ENCODE measurements at regions not wholly inside any gene's neighbourhood (a gene's known extent, or its start where the extent isn't known, plus 50 kb on each side); places are given as distances from the start of the nearest gene placed in this dataset.

GRCh38 chr12:127667131-127667685 is 599.8 kb upstream of the TMEM132C start:
- no peak overlapping the region for H3K4me3 ChIP-seq
- H3F3A ChIP-seq (ENCODE audit: low read depth) = no peaks in the 10 kb centered on the region
- Mint-ChIP-seq H3K36me3 (no peaks in the 10 kb centered on the region), H3K27me3 (ENCODE audit: insufficient read depth, low read depth) (peaks cover 3% of the 10 kb centered on the region), H3K27ac (no peak overlapping the region), H3K4me1 (no peaks in the 10 kb centered on the region), H3K4me3 (no peak overlapping the region), H3K9me3 (no peaks in the 10 kb centered on the region)
- no peaks in the 10 kb centered on the region for H3K9me3 ChIP-seq (ENCODE audit: low read depth)
- no peak overlapping the region for H3K9ac ChIP-seq
- H3K27me3 ChIP-seq = no peaks in the 10 kb centered on the region
- H3K36me3 ChIP-seq = no peaks in the 10 kb centered on the region
- no peaks in the 10 kb centered on the region for H4K20me1 ChIP-seq (ENCODE audit: low read depth)
- H3K79me2 ChIP-seq (ENCODE audit: low read depth) = no peaks in the 10 kb centered on the region
- no peak overlapping the region for H2AFZ ChIP-seq (replicated peaks)
- no peak for DNase-seq (ENCODE audit: low spot score)
- no peak overlapping the region for H3K4me2 ChIP-seq
- H3K4me1 ChIP-seq = no peaks in the 10 kb centered on the region
- no peak overlapping the region for H3K27ac ChIP-seq
- no peak for TF ChIP-seq EZH2 (IDR thresholded peaks at IDR 0.05)
- TF ChIP-seq CTCF (IDR thresholded peaks at IDR 0.05) = no peak
- TF ChIP-seq EZH2phosphoT487 (IDR thresholded peaks at IDR 0.05) = no peak

- Histone ChIP-seq H3K9ac (no peak overlapping the region), H3K27ac (no peak overlapping the region), H3K9me3 (ENCODE audit: low read depth) (no peaks in the 10 kb centered on the region), H4K20me1 (ENCODE audit: low read depth) (no peaks in the 10 kb centered on the region), H3F3A (ENCODE audit: low read depth) (no peaks in the 10 kb centered on the region), H3K79me2 (ENCODE audit: low read depth) (no peaks in the 10 kb centered on the region), H2AFZ (replicated peaks) (no peak overlapping the region), H3K4me2 (no peak overlapping the region), H3K36me3 (no peaks in the 10 kb centered on the region), H3K27me3 (no peaks in the 10 kb centered on the region), H3K4me1 (no peaks in the 10 kb centered on the region), H3K4me3 (no peak overlapping the region)
- Mint-ChIP-seq H3K4me1 (no peaks in the 10 kb centered on the region), H3K27me3 (ENCODE audit: insufficient read depth, low read depth) (peaks cover 4% of the 10 kb centered on the region), H3K4me3 (no peak overlapping the region), H3K27ac (no peak overlapping the region), H3K9me3 (no peaks in the 10 kb centered on the region), H3K36me3 (no peaks in the 10 kb centered on the region)
- DNase-seq (ENCODE audit: low spot score) = no peak
- TF ChIP-seq CTCF (IDR thresholded peaks at IDR 0.05) (no peak), EZH2phosphoT487 (IDR thresholded peaks at IDR 0.05) (no peak), EZH2 (IDR thresholded peaks at IDR 0.05) (no peak)
These were observed 596.7 kb upstream of the TMEM132C start for GRCh38 chr12:127670294-127670693.

- Histone ChIP-seq H2AFZ (replicated peaks) (no peak overlapping the region), H4K20me1 (ENCODE audit: low read depth) (no peaks in the 10 kb centered on the region), H3K4me2 (no peak overlapping the region), H3K4me3 (no peak overlapping the region), H3F3A (ENCODE audit: low read depth) (no peaks in the 10 kb centered on the region), H3K9me3 (ENCODE audit: low read depth) (no peaks in the 10 kb centered on the region), H3K27me3 (no peaks in the 10 kb centered on the region), H3K36me3 (no peaks in the 10 kb centered on the region), H3K79me2 (ENCODE audit: low read depth) (no peaks in the 10 kb centered on the region), H3K4me1 (no peaks in the 10 kb centered on the region), H3K9ac (no peak overlapping the region), H3K27ac (no peak overlapping the region)
- Mint-ChIP-seq H3K36me3 (no peaks in the 10 kb centered on the region), H3K27ac (no peak overlapping the region), H3K9me3 (no peaks in the 10 kb centered on the region), H3K4me1 (no peaks in the 10 kb centered on the region), H3K27me3 (ENCODE audit: insufficient read depth, low read depth) (peaks cover 4% of the 10 kb centered on the region), H3K4me3 (no peak overlapping the region)
- DNase-seq (ENCODE audit: low spot score) = no peak
- TF ChIP-seq EZH2phosphoT487 (IDR thresholded peaks at IDR 0.05) (no peak), CTCF (IDR thresholded peaks at IDR 0.05) (no peak), EZH2 (IDR thresholded peaks at IDR 0.05) (no peak)
These were observed 596.2 kb upstream of the TMEM132C start for GRCh38 chr12:127670796-127671195.
